GM21528 (cell line): ENCODE measurements at regions not wholly inside any gene's neighbourhood (a gene's known extent, or its start where the extent isn't known, plus 50 kb on each side); places are given as distances from the start of the nearest gene placed in this dataset.

Source experiments
- ATAC-seq: cut with Tn5 transposase; IDR thresholded peaks from one replicate; pipeline ENCODE4 v1.9.1; 2021; ENCODE audit warnings: mild to moderate bottlenecking, moderate library complexity; ENCODE audit not compliant: unreplicated experiment, low FRiP score

- ATAC-seq, result no peak
Measured at GRCh38 chr6:82712389-82712788, 348.8 kb downstream of the TPBG start.

- peak; percentile 63 for ATAC-seq
Measured at GRCh38 chr6:82712826-82713225, 349.2 kb downstream of the TPBG start.

GRCh38 chr6:82720992-82721391 is 344.6 kb downstream of the UBE3D start:
- no peak for ATAC-seq

GRCh38 chr6:82735790-82736189 is 329.9 kb downstream of the UBE3D start:
- ATAC-seq, result no peak

GRCh38 chr6:82737965-82738364 is 327.7 kb downstream of the UBE3D start:
- no peak for ATAC-seq

GRCh38 chr6:82738773-82739172 is 326.9 kb downstream of the UBE3D start:
- ATAC-seq, result no peak

GRCh38 chr6:82739303-82739702 is 326.3 kb downstream of the UBE3D start:
- no peak for ATAC-seq

GRCh38 chr6:82740072-82740471 is 325.6 kb downstream of the UBE3D start:
- ATAC-seq, result no peak

GRCh38 chr6:82741325-82741995 is 324.2 kb downstream of the UBE3D start:
- ATAC-seq, result no peak

GRCh38 chr6:82741996-82742385 is 323.6 kb downstream of the UBE3D start:
- no peak for ATAC-seq

GRCh38 chr6:82744286-82745015 is 321.2 kb downstream of the UBE3D start:
- ATAC-seq, result no peak

- ATAC-seq, result no peak
Measured at GRCh38 chr6:82750556-82750955, 315.1 kb downstream of the UBE3D start.

- no peak for ATAC-seq
Measured at GRCh38 chr6:82751718-82752117, 313.9 kb downstream of the UBE3D start.

- no peak for ATAC-seq
Measured at GRCh38 chr6:82761674-82762345, 303.8 kb downstream of the UBE3D start.

- ATAC-seq, result no peak
Measured at GRCh38 chr6:82766476-82766875, 299.2 kb downstream of the UBE3D start.

GRCh38 chr6:82767037-82767436 is 298.6 kb downstream of the UBE3D start:
- ATAC-seq, result no peak

GRCh38 chr6:82767447-82767846 is 298.2 kb downstream of the UBE3D start:
- ATAC-seq, result no peak

GRCh38 chr6:82772851-82773717 is 292.6 kb downstream of the UBE3D start:
- ATAC-seq, result no peak

- ATAC-seq, result no peak
Measured at GRCh38 chr6:82775361-82775760, 290.3 kb downstream of the UBE3D start.

GRCh38 chr6:82775981-82776380 is 289.7 kb downstream of the UBE3D start:
- no peak for ATAC-seq

GRCh38 chr6:82779041-82779440 is 286.6 kb downstream of the UBE3D start:
- ATAC-seq, result no peak
